H1 (cell line): ENCODE measurements at regions not wholly inside any gene's neighbourhood (a gene's known extent, or its start where the extent isn't known, plus 50 kb on each side); places are given as distances from the start of the nearest gene placed in this dataset.

ENCODE experiments used
- CTCF ChIA-PET: fragments of 300-600 bp; sonication (Branson Sonifier 250); formaldehyde crosslinking; loops from one replicate; lab custom pipeline; 2021; ENCODE audit not compliant: partially characterized antibody; lab: Charles Lee
- POLR2A ChIA-PET: fragments of 300-600 bp; sonication (Branson Sonifier 250); formaldehyde crosslinking; loops from one replicate; lab custom pipeline; 2021; ENCODE audit warnings: inconsistent platforms; ENCODE audit not compliant: partially characterized antibody; lab: Charles Lee
- DNase-seq, 2 experiments: peaks; one replicate each; pipeline versions ENCODE4 v3.0.0 to v3.0.0-alpha.2; 2010 to 2022; ENCODE audit warnings: low spot score in 2 of 2, low read depth in 1 of 2, mixed read lengths in 1 of 2
- FAIRE-seq: peaks from 2 replicates; lab custom pipeline; 2011; peaks lifted over from hg19 to GRCh38; lab: Jason Lieb, UNC
- H2AFZ ChIP-seq: 2 replicates; pipeline ENCODE4 v1.8.1; 2012; ENCODE audit warnings: low read length, inconsistent platforms
- H2AK5ac ChIP-seq: 2 replicates; pipeline ENCODE4 v1.6.1; 2013; ENCODE audit warnings: low read depth, low read length
- H2BK120ac ChIP-seq: replicated peaks from 2 replicates; pipeline ENCODE3; 2013; ENCODE audit warnings: low read depth, low read length, inconsistent platforms
- H2BK12ac ChIP-seq: 2 replicates; pipeline ENCODE4 v1.6.1; 2013; ENCODE audit warnings: low read depth, low read length
- H2BK15ac ChIP-seq: 2 replicates; pipeline ENCODE4 v1.6.1; 2013; ENCODE audit warnings: low read length
- H2BK20ac ChIP-seq: 2 replicates; pipeline ENCODE4 v1.6.1; 2013; ENCODE audit warnings: low read length
- H2BK5ac ChIP-seq: 2 replicates; pipeline ENCODE4 v1.6.1; 2013; ENCODE audit warnings: low read depth, low read length
- H3K14ac ChIP-seq: 2 replicates; pipeline ENCODE4 v1.6.1; 2013; ENCODE audit warnings: inconsistent platforms; ENCODE audit not compliant: insufficient read length
- H3K18ac ChIP-seq: 2 replicates; pipeline ENCODE4 v1.6.1; 2013; ENCODE audit warnings: low read length; ENCODE audit errors: extremely low read depth
- H3K23ac ChIP-seq: 2 replicates; pipeline ENCODE4 v1.6.1; 2013; ENCODE audit warnings: inconsistent platforms; ENCODE audit not compliant: insufficient read length
- H3K23me2 ChIP-seq: 2 replicates; pipeline ENCODE4 v1.6.1; 2013; ENCODE audit warnings: low read depth, low read length
- H3K27ac ChIP-seq: 2 replicates; pipeline ENCODE4 v1.6.1; 2011; ENCODE audit warnings: low read depth, low read length, inconsistent platforms
- H3K27me3 ChIP-seq, 4 experiments: replicated peaks in 1 of 4; 1 replicate in 1 of 4; 2 replicates in 3 of 4; pipeline versions ENCODE4 v1.6.1 to v1.8.1; 2011 to 2013; ENCODE audit warnings: low read length in 3 of 4, mild to moderate bottlenecking in 3 of 4, inconsistent platforms in 2 of 4, mixed read lengths in 2 of 4, moderate library complexity in 1 of 4; ENCODE audit not compliant: control insufficient read depth in 3 of 4, insufficient read depth in 3 of 4; ENCODE audit errors: extremely low read depth in 1 of 4
- H3K36me3 ChIP-seq, 4 experiments: 2 replicates each; pipeline versions ENCODE4 v1.6.1 to v1.8.1; 2011 to 2013; ENCODE audit warnings: mild to moderate bottlenecking in 4 of 4, low read length in 3 of 4, moderate library complexity in 2 of 4, control low read depth in 1 of 4, inconsistent platforms in 1 of 4; ENCODE audit not compliant: insufficient read depth in 4 of 4, control insufficient read depth in 2 of 4
- H3K4ac ChIP-seq: replicated peaks from 2 replicates; pipeline ENCODE3; 2013; ENCODE audit warnings: low read length, low read depth, mixed read lengths, inconsistent platforms; ENCODE audit not compliant: insufficient read length
- H3K4me1 ChIP-seq, 4 experiments: replicated peaks in 1 of 4; 1 replicate in 1 of 4; 2 replicates in 3 of 4; pipeline versions ENCODE4 v1.6.1 to v1.8.1; 2011 to 2013; ENCODE audit warnings: low read length in 3 of 4, inconsistent platforms in 2 of 4, mixed read lengths in 1 of 4; ENCODE audit not compliant: insufficient read depth in 4 of 4, control insufficient read depth in 3 of 4
- H3K4me2 ChIP-seq, 2 experiments: 2 replicates each; pipeline versions ENCODE4 v1.6.1 to v1.8.1; 2011 to 2013; ENCODE audit warnings: low read depth in 2 of 2, low read length in 2 of 2, control low read depth in 1 of 2, inconsistent platforms in 1 of 2, mild to moderate bottlenecking in 1 of 2; ENCODE audit not compliant: insufficient read depth in 1 of 2
- H3K4me3 ChIP-seq, 4 experiments: fragments of 200-600, 300-600 bp in 1 of 4; sonication (generic), shearing (Covaris generic), sonication (Bioruptor Twin) in 1 of 4; 2 replicates each; pipeline versions ENCODE4 v1.5.1 to v1.8.1; 2011 to 2016; ENCODE audit warnings: low read length in 4 of 4, low read depth in 3 of 4, control low read depth in 2 of 4, inconsistent platforms in 2 of 4, mild to moderate bottlenecking in 2 of 4, mixed read lengths in 1 of 4, moderate library complexity in 1 of 4; ENCODE audit not compliant: insufficient read depth in 2 of 4; ENCODE audit errors: extremely low read depth in 1 of 4
- H3K56ac ChIP-seq: replicated peaks from 2 replicates; pipeline ENCODE3; 2013; ENCODE audit warnings: low read depth, mild to moderate bottlenecking, mixed read lengths, low read length, inconsistent platforms; ENCODE audit not compliant: insufficient read length
- H3K79me1 ChIP-seq: 2 replicates; pipeline ENCODE4 v1.6.1; 2013; ENCODE audit warnings: low read depth, low read length, control low read depth
- H3K79me2 ChIP-seq, 2 experiments: 2 replicates each; pipeline versions ENCODE4 v1.6.1 to v1.8.1; 2012 to 2013; ENCODE audit warnings: low read length in 2 of 2, mild to moderate bottlenecking in 2 of 2, inconsistent platforms in 1 of 2; ENCODE audit not compliant: insufficient read depth in 2 of 2, control insufficient read depth in 1 of 2
- H3K9ac ChIP-seq, 4 experiments: replicated peaks in 1 of 4; 1 replicate in 1 of 4; 2 replicates in 3 of 4; pipeline versions ENCODE4 v1.6.1 to v1.8.1; 2011 to 2013; ENCODE audit warnings: low read depth in 3 of 4, low read length in 3 of 4, control low read depth in 2 of 4, mild to moderate bottlenecking in 2 of 4, moderate library complexity in 2 of 4, inconsistent platforms in 1 of 4; ENCODE audit errors: extremely low read depth in 1 of 4
- H3K9me3 ChIP-seq, 2 experiments: 2 replicates each; pipeline versions ENCODE4 v1.6.1 to v1.8.1; 2012 to 2013; ENCODE audit warnings: mild to moderate bottlenecking in 2 of 2, moderate library complexity in 2 of 2, control low read depth in 1 of 2, inconsistent platforms in 1 of 2, low read depth in 1 of 2, low read length in 1 of 2, mixed read lengths in 1 of 2; ENCODE audit not compliant: insufficient read depth in 2 of 2
- H4K20me1 ChIP-seq, 2 experiments: replicated peaks in 1 of 2; 2 replicates each; pipeline versions ENCODE3 to v1.8.1; 2011 to 2013; ENCODE audit warnings: inconsistent platforms in 2 of 2, low read length in 2 of 2, mild to moderate bottlenecking in 1 of 2; ENCODE audit not compliant: insufficient read depth in 2 of 2, control insufficient read depth in 1 of 2
- H4K5ac ChIP-seq: 2 replicates; pipeline ENCODE4 v1.6.1; 2013; ENCODE audit warnings: low read length, low read depth, mixed read lengths, inconsistent platforms; ENCODE audit not compliant: insufficient read length
- H4K8ac ChIP-seq: 2 replicates; pipeline ENCODE4 v1.8.0; 2013; ENCODE audit warnings: mild to moderate bottlenecking, moderate library complexity, low read length, inconsistent platforms; ENCODE audit not compliant: insufficient read depth; ENCODE audit errors: extremely low read depth
- H4K91ac ChIP-seq: replicated peaks from 2 replicates; pipeline ENCODE3; 2013; ENCODE audit warnings: low read length, mixed read lengths, inconsistent platforms; ENCODE audit not compliant: insufficient read length
- BCL11A ChIP-seq, 2 experiments: IDR thresholded peaks; one replicate each; pipeline ENCODE4 v1.6.1; 2011; ENCODE audit warnings: low read depth in 2 of 2, low read length in 2 of 2, mild to moderate bottlenecking in 2 of 2
- CBX5 ChIP-seq: fragments of 300-800, 300-1000 bp; sonication (generic); IDR thresholded peaks from 2 replicates; pipeline ENCODE4 v1.7.1; 2016; ENCODE audit warnings: antibody characterized with exemption, low read length, low read depth
- CHD2 ChIP-seq: IDR thresholded peaks from 2 replicates; pipeline ENCODE4 v1.6.1; 2012; ENCODE audit warnings: low read length, improper control_type of control experiment
- CREB1 ChIP-seq: IDR thresholded peaks from 2 replicates; pipeline ENCODE4 v1.6.1; 2012; ENCODE audit warnings: inconsistent platforms
- EGR1 ChIP-seq: IDR thresholded peaks from 2 replicates; pipeline ENCODE4 v1.6.1; 2011; ENCODE audit warnings: low read depth, low read length, borderline replicate concordance
- HDAC6 ChIP-seq: IDR thresholded peaks from one replicate; pipeline ENCODE4 v1.7.1; 2012; ENCODE audit warnings: low read depth, mild to moderate bottlenecking, inconsistent platforms, low read length, moderate library complexity
- POLR2A ChIP-seq, 2 experiments: IDR thresholded peaks; 1 replicate in 1 of 2; 2 replicates in 1 of 2; pipeline ENCODE4 v1.6.1; 2011; ENCODE audit warnings: low read depth in 2 of 2, low read length in 2 of 2, mild to moderate bottlenecking in 2 of 2; ENCODE audit errors: control extremely low read depth in 1 of 2
- POU5F1 ChIP-seq: IDR thresholded peaks from 2 replicates; pipeline ENCODE4 v1.6.1; 2011; ENCODE audit warnings: low read depth, mild to moderate bottlenecking, low read length, moderate library complexity
- RXRA ChIP-seq: IDR thresholded peaks from 2 replicates; pipeline ENCODE4 v1.6.1; 2011; ENCODE audit warnings: low read depth, mild to moderate bottlenecking, low read length, moderate library complexity; ENCODE audit not compliant: insufficient read depth
- SP1 ChIP-seq: IDR thresholded peaks from 2 replicates; pipeline ENCODE4 v1.6.1; 2011; ENCODE audit warnings: low read depth, low read length
- SRF ChIP-seq: IDR thresholded peaks from 2 replicates; pipeline ENCODE4 v1.6.1; 2011; ENCODE audit warnings: mild to moderate bottlenecking, low read depth, low read length, moderate library complexity
- TAF1 ChIP-seq: IDR thresholded peaks from 2 replicates; pipeline ENCODE4 v1.6.1; 2011; ENCODE audit warnings: mild to moderate bottlenecking, low read depth, low read length
- TCF12 ChIP-seq: IDR thresholded peaks from 2 replicates; pipeline ENCODE4 v1.6.1; 2011; ENCODE audit warnings: low read depth, mild to moderate bottlenecking, low read length
- WGBS, 2 experiments: shearing (Covaris generic) in 1 of 2; methylation state at CpG; one replicate each; pipeline versions ENCODE4 v1.1.6 to v1.1.7; 2013 to 2015; ENCODE audit warnings: low lambda C conversion rate in 2 of 2, mixed read lengths in 2 of 2, inconsistent platforms in 1 of 2, low coverage in 1 of 2, missing lambda C conversion rate in 1 of 2; ENCODE audit not compliant: insufficient replicate concordance in 2 of 2, insufficient coverage in 1 of 2, insufficient read length in 1 of 2; ENCODE audit errors: extremely low coverage in 1 of 2, missing lambda C conversion rate in 1 of 2; 5-methylcytosine and 5-hydroxymethylcytosine counted together
- TF ChIP-seq, protein P1 (sequence below), 3 experiments: IDR thresholded peaks; 1 replicate in 2 of 3; 2 replicates in 1 of 3; pipeline versions ENCODE4 v1.5.1 to v1.6.1; 2011; ENCODE audit warnings: low read length in 3 of 3, mild to moderate bottlenecking in 3 of 3, inconsistent platforms in 2 of 3, low read depth in 1 of 3, moderate library complexity in 1 of 3; ENCODE audit not compliant: insufficient read depth in 1 of 3; ENCODE audit errors: control extremely low read depth in 1 of 3

DNA sequence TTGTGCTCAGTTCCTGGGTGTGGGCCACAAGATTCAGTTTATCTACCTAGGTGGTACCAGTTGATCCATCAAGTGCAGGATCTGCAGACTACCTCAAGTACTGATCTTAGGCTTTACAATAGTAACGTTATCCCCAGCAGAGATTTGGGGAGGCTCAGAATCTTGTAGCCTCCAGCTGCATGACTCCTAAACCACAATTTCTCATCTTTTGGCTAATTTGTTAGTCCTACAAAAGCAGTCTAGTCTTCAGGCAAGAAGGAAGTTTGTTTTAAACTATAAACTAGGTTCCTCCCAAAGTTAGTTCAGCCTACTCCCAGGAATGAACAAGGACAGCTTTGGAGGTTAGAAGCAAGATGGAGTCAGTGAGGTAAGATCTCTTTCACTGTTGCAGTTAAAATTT is 213.5 kb upstream of the PIEZO2 start:
- H3K14ac ChIP-seq: no peak overlapping the region
- 94% methylated on average over 1 of the region's 1 CpG; no CpG with 5 or more reads in 1 of the 2 experiments for WGBS, 2 experiments
- no peak overlapping the region for H3K18ac ChIP-seq
- H3K23ac ChIP-seq: no peak overlapping the region
- H2BK12ac ChIP-seq: no peak overlapping the region
- no peaks in the 10 kb centered on the region for H3K79me2 ChIP-seq
- H3K4me2 ChIP-seq: no peak overlapping the region
- no peak overlapping the region for H2AK5ac ChIP-seq
- ChIA-PET CTCF (interaction anchor here (0.7 kb wide), 1 partner anchor 82 kb away, joined by 3 read pairs; no protein-coding TSS in a partner anchor), POLR2A (no interaction called here)
- no peaks in the 10 kb centered on the region for H3K27me3 ChIP-seq
- H2BK120ac ChIP-seq: no peak overlapping the region
- H3K4me1 ChIP-seq: peaks cover 0 to 3% (median under 1%) of the 10 kb centered on the region in 4 experiments; a peak in 1 of 7 replicates
- FAIRE-seq (no peak), DNase-seq (no peak)
- H3K36me3 ChIP-seq: no peaks in the 10 kb centered on the region
- H4K8ac ChIP-seq: no peak overlapping the region
- H4K91ac ChIP-seq: no peak overlapping the region
- H3K27ac ChIP-seq: no peak overlapping the region
- H2BK5ac ChIP-seq: no peak overlapping the region
- no peak overlapping the region for H2AFZ ChIP-seq
- H3K9me3 ChIP-seq: no peaks in the 10 kb centered on the region
- H3K23me2 ChIP-seq: no peaks in the 10 kb centered on the region
- no peak overlapping the region for H3K4me3 ChIP-seq
- no peak overlapping the region for H3K9ac ChIP-seq
- H2BK20ac ChIP-seq: no peak overlapping the region
- H3K4ac ChIP-seq: no peak overlapping the region
- no peaks in the 10 kb centered on the region for H3K79me1 ChIP-seq
- no peaks in the 10 kb centered on the region for H4K20me1 ChIP-seq
- H3K56ac ChIP-seq: no peak overlapping the region
- no peak overlapping the region for H2BK15ac ChIP-seq
- H4K5ac ChIP-seq: no peak overlapping the region
- TF ChIP-seq CHD2: no peak
- no peak for TF ChIP-seq SRF
- TF ChIP-seq EGR1: no peak
- no peak for TF ChIP-seq TCF12
- no peak for TF ChIP-seq RXRA
- TF ChIP-seq POLR2A (IDR thresholded peaks at IDR 0.05; ENCODE audit: control extremely low read depth in 1 of 2, low read depth in 2 of 2, low read length in 2 of 2): no peak
- no peak for TF ChIP-seq HDAC6
- TF ChIP-seq, protein P1, sequence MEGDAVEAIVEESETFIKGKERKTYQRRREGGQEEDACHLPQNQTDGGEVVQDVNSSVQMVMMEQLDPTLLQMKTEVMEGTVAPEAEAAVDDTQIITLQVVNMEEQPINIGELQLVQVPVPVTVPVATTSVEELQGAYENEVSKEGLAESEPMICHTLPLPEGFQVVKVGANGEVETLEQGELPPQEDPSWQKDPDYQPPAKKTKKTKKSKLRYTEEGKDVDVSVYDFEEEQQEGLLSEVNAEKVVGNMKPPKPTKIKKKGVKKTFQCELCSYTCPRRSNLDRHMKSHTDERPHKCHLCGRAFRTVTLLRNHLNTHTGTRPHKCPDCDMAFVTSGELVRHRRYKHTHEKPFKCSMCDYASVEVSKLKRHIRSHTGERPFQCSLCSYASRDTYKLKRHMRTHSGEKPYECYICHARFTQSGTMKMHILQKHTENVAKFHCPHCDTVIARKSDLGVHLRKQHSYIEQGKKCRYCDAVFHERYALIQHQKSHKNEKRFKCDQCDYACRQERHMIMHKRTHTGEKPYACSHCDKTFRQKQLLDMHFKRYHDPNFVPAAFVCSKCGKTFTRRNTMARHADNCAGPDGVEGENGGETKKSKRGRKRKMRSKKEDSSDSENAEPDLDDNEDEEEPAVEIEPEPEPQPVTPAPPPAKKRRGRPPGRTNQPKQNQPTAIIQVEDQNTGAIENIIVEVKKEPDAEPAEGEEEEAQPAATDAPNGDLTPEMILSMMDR (IDR thresholded peaks at IDR 0.05; ENCODE audit: control extremely low read depth in 1 of 3, insufficient read depth in 1 of 3, low read depth in 1 of 3, low read length in 3 of 3): no peak
- TF ChIP-seq SP1: no peak
- TF ChIP-seq TAF1: no peak
- TF ChIP-seq BCL11A (IDR thresholded peaks at IDR 0.05; ENCODE audit: low read depth in 2 of 2, low read length in 2 of 2): no peak
- TF ChIP-seq CBX5: no peak
- TF ChIP-seq POU5F1: no peak
- TF ChIP-seq CREB1: no peak
